GM10248 (cell line): ENCODE measurements at regions not wholly inside any gene's neighbourhood (a gene's known extent, or its start where the extent isn't known, plus 50 kb on each side); places are given as distances from the start of the nearest gene placed in this dataset.

Experiments used
- CTCF ChIA-PET: fragments of 300-600 bp; sonication (Branson Sonifier 250); formaldehyde crosslinking; extraction: SDS; loops from one replicate; lab custom pipeline; 2021; ENCODE audit warnings: antibody characterized with exemption; lab: Yijun Ruan, JAX
- POLR2A ChIA-PET: fragments of 350-650 bp; sonication (Branson Sonifier 250); formaldehyde crosslinking; extraction: SDS; loops from one replicate; lab custom pipeline; 2020; ENCODE audit warnings: antibody characterized with exemption; lab: Yijun Ruan, JAX
- DNase-seq: peaks from one replicate; pipeline ENCODE4 v3.0.0; 2012; ENCODE audit errors: extremely low spot score
- CTCF ChIP-seq: IDR thresholded peaks from 2 replicates; pipeline ENCODE4 v1.5.1; 2012; ENCODE audit warnings: mild to moderate bottlenecking, low read depth; ENCODE audit errors: extremely low read depth, missing control alignments, control extremely low read depth

- POLR2A ChIA-PET = no interaction called here
- no peak for DNase-seq
- no peak for TF ChIP-seq CTCF
- CTCF ChIA-PET = no interaction called here
These were observed 1114.0 kb upstream of the GBE1 start for GRCh38 chr3:82875401-82875800.

GRCh38 chr3:82839871-82840270 is 1078.4 kb upstream of the GBE1 start:
- ChIA-PET CTCF (interaction anchor here (1.2 to 1.3 kb wide), 2 partner anchors 13 to 22 kb away, joined by 3 read pairs; no protein-coding TSS in a partner anchor), POLR2A (no interaction called here)
- no peak for DNase-seq
- TF ChIP-seq CTCF = no peak

- CTCF ChIA-PET = no interaction called here
These were observed 1072.7 kb upstream of the GBE1 start for GRCh38 chr3:82834098-82834497.

GRCh38 chr3:82824491-82824890 is 1063.0 kb upstream of the GBE1 start:
- TF ChIP-seq CTCF = no peak
- no peak for DNase-seq
- POLR2A ChIA-PET = no interaction called here
- CTCF ChIA-PET = no interaction called here

More at GRCh38 chr3:82834098-82834497, 1072.7 kb upstream of the GBE1 start:
- POLR2A ChIA-PET = no interaction called here
- no peak for DNase-seq
- no peak for TF ChIP-seq CTCF

- TF ChIP-seq CTCF = no peak
- ChIA-PET POLR2A (no interaction called here), CTCF (no interaction called here)
- DNase-seq = no peak
These were observed 1054.6 kb upstream of the GBE1 start for GRCh38 chr3:82816086-82816485.

- TF ChIP-seq CTCF = no peak
- ChIA-PET CTCF (no interaction called here), POLR2A (no interaction called here)
- no peak for DNase-seq
These were observed 1054.1 kb upstream of the GBE1 start for GRCh38 chr3:82815417-82816058.
